ENCODE measurements at regions not wholly inside any gene's neighbourhood (a gene's known extent, or its start where the extent isn't known, plus 50 kb on each side); places are given as distances from the start of the nearest gene placed in this dataset.

DNA sequence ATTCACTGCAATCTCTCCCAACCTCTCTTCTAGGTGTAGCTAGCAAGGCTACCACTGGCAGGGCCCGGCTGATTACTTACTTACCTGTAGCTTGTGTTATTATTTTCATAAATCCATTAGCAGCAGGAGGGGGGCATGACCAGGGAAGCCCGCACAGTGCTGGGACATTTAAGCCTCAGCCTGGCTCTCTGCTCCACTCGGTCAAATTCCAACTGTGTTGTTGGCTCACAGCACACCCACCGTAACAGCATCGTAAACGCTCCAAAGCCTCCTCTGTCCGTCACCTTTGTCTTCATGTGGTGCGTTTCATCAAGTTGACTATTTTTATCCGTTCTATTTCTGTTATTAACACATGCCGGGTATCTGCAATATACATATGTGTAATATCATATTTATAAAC is 264.7 kb downstream of the NSG2 start:
- TF ChIP-seq, protein P1, sequence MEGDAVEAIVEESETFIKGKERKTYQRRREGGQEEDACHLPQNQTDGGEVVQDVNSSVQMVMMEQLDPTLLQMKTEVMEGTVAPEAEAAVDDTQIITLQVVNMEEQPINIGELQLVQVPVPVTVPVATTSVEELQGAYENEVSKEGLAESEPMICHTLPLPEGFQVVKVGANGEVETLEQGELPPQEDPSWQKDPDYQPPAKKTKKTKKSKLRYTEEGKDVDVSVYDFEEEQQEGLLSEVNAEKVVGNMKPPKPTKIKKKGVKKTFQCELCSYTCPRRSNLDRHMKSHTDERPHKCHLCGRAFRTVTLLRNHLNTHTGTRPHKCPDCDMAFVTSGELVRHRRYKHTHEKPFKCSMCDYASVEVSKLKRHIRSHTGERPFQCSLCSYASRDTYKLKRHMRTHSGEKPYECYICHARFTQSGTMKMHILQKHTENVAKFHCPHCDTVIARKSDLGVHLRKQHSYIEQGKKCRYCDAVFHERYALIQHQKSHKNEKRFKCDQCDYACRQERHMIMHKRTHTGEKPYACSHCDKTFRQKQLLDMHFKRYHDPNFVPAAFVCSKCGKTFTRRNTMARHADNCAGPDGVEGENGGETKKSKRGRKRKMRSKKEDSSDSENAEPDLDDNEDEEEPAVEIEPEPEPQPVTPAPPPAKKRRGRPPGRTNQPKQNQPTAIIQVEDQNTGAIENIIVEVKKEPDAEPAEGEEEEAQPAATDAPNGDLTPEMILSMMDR (IDR thresholded peaks at IDR 0.05; ENCODE audit: low read depth, low read length): no peak
- no peak overlapping the region for H3K4me3 ChIP-seq (replicated peaks in 1 of 2; ENCODE audit: low read depth in 2 of 2, low read length in 2 of 2)
- DNase-seq (ENCODE audit: low read depth in 2 of 2): no peak

DNA sequence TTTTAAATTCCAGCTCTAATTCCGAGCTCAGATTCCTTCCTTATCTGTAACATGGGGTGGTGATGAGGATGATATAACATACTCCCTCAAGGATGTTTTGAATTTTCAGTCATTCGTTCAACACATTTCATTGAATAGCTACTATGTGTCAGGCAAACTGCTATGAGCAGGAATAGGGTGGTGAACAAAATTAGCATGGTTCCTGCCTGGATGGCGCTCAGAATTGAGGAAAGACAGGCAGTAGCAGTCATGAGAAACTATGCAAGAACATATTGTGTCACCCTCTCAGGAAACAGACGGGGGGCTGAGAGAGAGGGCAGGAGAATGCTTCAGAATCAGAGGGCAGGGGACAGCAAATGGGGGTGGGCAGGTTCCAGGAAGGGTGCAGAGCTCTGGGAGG is 265.2 kb downstream of the NSG2 start:
- no peak overlapping the region for H3K4me3 ChIP-seq (replicated peaks in 1 of 2; ENCODE audit: low read depth in 2 of 2, low read length in 2 of 2)
- DNase-seq (ENCODE audit: low read depth in 2 of 2): no peak
- TF ChIP-seq, protein P1 (IDR thresholded peaks at IDR 0.05; ENCODE audit: low read depth, low read length): no peak

DNA sequence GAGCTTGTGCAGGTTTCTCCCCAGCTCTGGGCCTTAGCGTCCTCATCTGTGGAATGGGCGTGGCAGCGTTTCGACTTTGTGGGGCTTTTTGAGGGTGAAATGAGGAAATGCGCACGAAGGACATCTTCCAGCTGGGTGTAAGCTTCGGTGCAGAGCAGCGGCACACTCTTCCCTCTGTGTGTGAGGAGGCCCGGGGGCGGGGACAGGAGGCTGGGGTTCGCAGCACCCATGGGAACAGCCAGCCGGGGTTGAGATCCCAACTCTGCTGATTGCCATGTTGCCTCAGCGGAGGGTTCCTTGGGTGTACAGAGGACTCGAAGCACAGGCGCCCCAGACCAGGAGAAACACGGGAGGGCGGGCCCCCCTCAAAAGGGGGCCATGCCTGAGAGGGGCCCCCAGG is 265.6 kb downstream of the NSG2 start:
- H3K4me3 ChIP-seq (replicated peaks in 1 of 2; ENCODE audit: low read depth in 2 of 2, low read length in 2 of 2): no peak overlapping the region
- TF ChIP-seq, protein P1 (IDR thresholded peaks at IDR 0.05; ENCODE audit: low read depth, low read length): no peak
- no peak for DNase-seq (ENCODE audit: low read depth in 2 of 2)

DNA sequence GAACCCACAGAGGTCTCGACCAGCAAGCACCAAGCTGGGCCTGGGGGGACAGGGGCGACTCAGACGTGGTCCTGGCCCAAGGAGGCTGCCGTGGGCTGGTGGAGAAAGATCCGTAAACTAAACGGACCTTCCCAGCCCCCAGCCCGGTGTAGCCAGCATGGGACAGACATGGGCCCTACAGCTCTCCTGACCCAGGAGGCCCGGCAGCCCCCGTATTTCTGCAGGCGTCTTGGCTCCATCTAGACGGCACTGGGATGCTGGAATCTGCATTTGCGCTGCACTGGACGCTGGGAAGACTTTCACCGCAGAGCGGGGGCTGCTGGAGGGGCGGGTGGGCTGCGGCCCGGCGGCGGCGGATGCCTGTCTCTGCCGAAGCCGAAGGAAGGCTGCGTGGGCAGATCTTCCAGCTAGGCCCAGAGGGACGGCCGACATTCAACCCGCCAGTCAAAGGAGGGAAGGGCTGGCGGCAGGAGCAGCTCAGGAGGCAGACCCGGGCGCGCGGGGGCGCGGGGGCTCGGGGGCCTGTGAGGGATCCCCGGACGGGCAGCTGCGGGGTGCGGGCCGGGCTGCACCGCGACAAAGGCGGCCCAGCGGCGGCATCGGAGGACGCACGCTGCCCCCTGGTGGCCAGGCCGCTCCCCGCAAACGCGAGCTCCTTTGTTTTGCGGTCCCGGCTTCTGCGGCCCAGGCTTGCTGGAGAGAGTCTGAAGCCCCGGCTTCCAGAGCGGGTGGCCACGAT is 266.2 kb downstream of the NSG2 start:
- TF ChIP-seq, protein P1 (IDR thresholded peaks at IDR 0.05; ENCODE audit: low read depth, low read length): peak; percentile 62
- peak overlapping the region; percentile 30 to 38 for H3K4me3 ChIP-seq (replicated peaks in 1 of 2; ENCODE audit: low read depth in 2 of 2, low read length in 2 of 2)
- DNase-seq (ENCODE audit: low read depth in 2 of 2): peak; percentile 58 to 71

DNA sequence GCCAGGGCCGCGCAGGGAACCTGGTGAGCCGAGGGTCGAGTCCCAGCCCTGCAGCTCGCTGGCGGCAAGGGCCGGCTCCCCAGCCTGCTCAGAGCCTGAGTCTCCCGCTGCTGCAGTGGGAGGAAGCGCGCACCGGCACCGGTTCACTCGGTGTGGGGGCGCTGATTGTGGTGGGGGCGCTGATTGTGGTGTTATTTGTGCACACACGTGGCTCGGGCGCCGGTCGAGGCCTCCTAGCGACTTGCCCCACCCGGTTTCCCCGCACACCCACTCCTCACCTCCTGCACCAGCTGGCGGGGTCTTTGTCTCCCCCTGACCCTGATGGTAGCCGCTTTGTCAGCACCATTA is 266.7 kb downstream of the NSG2 start:
- TF ChIP-seq, protein P1 (IDR thresholded peaks at IDR 0.05; ENCODE audit: low read depth, low read length): no peak
- peak overlapping the region in 1 of 2 donors; percentile 15 for H3K4me3 ChIP-seq (replicated peaks in 1 of 2; ENCODE audit: low read depth in 2 of 2, low read length in 2 of 2)

DNA sequence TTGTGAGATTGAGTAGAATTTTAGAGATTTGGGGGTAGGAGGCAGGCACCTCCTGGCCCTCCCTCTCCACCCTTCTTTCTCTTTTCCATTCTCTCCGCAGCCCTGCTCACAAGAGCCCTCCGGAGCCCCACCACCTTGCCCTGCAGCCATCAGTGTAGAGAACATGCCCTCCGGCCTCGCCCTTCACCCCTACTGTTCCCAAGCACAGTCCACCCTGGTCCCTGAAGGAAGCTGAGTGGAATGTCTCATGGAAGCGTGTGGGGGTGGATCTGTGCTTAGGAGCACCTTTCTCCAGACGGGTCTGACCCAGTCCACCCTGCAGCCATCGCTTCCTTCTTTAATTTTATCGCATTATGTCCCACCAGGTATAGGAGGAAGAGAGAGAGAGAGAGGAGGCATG is 267.1 kb downstream of the NSG2 start:
- no peak for DNase-seq (ENCODE audit: low read depth in 2 of 2)
- H3K4me3 ChIP-seq (replicated peaks in 1 of 2; ENCODE audit: low read depth in 2 of 2, low read length in 2 of 2): no peak overlapping the region
- TF ChIP-seq, protein P1 (IDR thresholded peaks at IDR 0.05; ENCODE audit: low read depth, low read length): no peak

More for the DNA sequence above, 266.7 kb downstream of the NSG2 start:
- DNase-seq (ENCODE audit: low read depth in 2 of 2): no peak

DNA sequence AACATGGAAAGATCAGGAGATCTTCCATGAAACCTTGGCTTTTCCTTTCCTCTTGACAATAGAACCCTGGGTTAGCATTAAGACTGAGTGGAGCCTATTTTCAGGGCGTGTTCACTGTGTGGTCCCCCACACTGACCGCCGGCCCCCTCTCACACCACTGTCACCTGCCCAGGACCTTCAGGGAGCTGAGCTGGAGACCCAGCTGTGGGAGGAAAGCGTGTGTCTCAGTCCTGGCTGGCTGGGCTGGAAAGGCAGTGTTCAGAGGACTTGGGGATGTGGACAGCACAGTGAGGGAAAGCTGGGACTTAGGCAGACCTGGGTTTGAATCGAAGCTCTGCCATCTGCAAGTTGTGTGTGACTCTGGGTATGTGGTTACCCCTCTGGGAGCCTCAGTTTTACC is 268.1 kb downstream of the NSG2 start:
- TF ChIP-seq, protein P1 (IDR thresholded peaks at IDR 0.05; ENCODE audit: low read depth, low read length): no peak
- H3K4me3 ChIP-seq (replicated peaks in 1 of 2; ENCODE audit: low read depth in 2 of 2, low read length in 2 of 2): no peak overlapping the region
- DNase-seq (ENCODE audit: low read depth in 2 of 2): no peak

Data from cardiac fibroblast (primary cell).